Activated CD4-positive, alpha-beta T cell treated with anti-CD3 and anti-CD28 coated beads, Interleukin-2, amount 50 U/mL, for 48 hours (primary cell): ENCODE measurements at regions not wholly inside any gene's neighbourhood (a gene's known extent, or its start where the extent isn't known, plus 50 kb on each side); places are given as distances from the start of the nearest gene placed in this dataset.

Experiments used
- DNase-seq, 2 experiments: peaks; one replicate each; pipeline ENCODE4 v3.0.0-alpha.2; 2020

DNA sequence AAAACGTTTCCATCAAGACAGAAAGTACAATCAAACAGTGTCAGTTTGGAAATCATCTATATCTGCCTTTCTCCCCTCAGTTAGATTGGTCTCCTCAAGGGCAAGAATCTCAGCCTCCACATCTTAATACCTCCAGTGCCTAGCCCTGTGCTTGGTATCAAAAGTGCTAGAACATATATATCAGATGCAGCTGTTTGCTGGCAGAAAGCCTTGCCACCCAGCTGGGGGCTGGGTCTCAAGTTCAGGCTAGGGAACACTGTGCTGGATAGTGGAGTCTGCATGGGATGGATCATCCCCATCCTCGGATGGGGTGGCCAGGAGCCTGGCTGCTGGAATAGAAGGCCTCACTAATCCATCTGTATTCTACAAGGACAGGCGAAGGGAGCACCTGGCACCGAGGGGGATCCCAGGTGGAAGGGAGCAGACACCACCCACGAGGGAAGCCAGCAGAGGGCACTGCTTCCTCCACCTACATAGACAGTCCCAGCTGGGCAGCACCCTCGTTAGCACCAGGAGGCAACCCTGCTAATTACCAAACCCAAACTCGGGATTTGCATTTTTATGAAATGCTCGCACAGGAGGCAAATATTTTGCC, 602.2 kb downstream of the BUD13 start:
- DNase-seq = no peak

DNA sequence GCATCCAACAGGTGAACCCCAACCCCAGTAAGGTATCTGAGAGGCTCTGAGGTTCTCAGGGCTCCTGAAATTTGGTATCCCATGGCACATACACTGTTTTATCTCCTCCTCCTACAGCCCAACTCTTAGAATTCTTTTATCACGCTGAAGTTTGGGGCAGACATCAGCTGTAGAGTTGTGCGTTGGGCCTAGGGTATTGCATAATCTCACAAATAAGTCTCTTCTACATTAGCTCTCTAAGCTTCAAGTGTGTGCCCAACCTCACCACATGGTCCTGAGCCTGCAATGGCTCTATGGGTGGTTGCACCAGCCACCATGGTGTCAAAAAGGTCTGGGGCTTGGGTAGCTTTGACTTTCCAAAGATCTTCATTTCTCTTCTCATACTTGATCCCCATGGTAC, 603.0 kb downstream of the BUD13 start:
- DNase-seq = no peak

DNA sequence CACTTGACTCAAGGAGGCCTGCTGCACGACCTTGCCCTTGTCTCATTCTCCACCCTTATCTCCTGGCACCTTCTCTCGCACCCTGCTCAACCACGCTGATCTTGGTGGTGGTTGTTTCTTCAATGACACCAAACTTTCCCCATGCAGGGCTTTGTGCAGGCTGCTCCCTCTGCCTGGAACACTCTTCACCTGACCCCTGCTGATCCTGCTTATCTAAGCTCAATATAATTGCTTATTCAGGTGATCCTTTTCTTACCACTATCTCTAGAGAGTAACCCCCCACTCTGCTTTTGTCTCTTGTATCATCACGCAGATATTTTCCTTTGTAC, 604.4 kb downstream of the BUD13 start:
- DNase-seq = no peak

DNA sequence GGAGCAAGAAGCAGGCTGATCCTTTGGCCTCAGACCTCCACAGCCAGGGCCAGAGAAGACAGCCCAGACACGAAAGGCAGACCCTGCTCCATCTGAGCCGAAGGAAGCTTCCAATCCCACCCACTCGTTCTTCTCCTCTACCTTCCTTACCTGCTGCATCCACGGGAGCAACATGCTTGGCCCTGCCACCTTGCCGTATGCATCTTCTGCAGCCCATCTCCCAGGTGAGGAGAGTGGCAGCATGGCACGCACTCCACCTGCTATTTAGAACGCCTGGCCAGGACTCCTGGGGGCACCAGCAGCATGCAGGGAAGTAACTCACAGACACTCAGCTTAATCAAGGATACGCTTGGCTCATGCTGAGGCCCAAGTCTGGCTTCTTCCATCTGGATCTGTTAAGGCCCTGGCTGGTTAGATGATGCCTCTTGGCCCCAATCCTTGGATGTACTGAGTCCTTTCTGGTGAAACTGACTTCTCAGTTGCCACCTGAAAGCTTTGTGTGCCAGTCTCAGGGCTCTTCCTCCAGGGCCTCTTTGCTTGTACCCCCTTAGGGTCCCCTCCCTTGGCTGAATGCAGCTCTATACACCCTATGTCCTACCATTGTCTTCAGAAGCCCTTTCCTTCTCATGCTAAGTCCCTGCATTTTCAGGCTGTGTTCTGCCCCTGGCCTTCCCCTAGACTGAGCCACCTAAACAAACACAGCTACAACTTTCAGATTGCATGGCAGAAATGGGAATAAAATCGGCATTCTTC, 604.9 kb downstream of the BUD13 start:
- no peak for DNase-seq

DNA sequence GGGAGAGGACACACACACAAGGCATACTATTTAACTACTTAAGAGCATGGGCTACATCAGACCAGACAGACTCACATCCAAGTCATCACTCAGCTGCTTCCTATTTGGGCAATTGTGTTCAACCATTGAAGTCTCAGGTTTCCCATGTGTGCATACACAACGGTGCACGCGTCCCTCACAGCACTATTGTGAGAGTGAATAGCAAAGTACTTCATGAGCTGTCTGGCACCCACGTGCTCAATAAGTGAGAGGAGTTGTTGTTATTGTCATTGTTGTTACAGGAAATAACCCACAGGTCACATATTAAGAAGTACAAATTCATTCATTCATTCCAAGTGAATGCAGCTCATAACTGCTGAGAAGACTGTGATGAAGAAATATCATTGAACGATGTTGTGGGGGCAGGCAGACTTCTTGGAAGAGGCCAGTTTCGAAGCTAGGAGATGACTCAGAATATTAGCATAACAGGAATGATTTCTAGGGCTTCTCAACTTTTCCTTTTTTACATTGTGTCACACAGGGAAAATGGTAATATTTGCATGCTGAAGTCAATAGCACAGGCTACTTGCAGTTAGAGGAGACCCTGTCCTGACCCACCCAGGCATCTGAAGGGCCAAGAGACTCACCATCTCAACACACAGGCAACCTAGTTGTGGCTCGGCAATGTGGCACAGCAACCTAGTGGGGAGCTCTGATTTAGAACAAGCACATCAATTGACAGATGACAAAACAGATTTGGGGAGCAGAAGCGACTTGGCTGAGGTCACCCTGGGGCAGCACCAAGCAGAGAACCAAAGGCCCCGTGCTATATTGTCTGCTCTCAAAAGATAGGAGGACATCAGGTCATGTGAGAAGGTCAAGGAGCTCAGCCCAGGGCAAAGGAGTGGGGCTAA, 606.0 kb downstream of the BUD13 start:
- no peak for DNase-seq

DNA sequence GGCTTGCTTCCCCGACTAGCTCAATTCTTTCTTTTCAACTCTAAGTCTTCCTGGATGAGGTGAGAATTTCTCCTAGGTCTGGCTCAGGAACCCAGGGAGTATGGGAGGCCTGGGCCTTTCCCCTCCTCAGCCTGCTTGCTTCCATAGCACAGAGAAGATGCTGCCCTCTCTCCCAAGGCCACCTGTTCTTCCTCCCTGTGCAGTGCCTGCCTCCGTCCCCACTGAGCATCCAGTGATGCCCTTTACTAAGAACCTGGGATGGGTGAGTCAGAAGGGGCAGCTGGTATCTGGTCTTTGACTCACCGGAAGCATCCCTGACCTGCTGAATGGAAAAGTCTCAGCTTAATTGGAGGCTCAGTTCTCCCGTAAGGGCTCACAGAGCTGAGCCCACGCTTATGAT, 607.9 kb downstream of the BUD13 start:
- DNase-seq = no peak

DNA sequence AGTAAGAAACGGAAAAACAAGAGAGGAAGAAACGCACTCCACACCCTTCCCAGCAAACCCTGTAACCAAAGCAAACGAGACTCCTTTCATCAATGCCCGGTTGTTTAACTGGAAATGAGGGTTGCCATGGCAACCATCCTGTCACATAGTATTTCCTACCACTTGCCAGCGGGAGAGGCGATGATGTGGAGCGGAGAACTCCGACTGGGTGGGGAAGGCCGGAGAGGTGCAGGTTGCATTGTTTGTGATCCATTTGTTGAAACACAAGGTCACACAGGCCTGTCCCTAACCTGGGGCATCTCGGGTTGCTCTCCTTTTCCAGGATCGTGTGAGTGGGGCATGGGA, 609.9 kb downstream of the BUD13 start:
- no peak for DNase-seq

DNA sequence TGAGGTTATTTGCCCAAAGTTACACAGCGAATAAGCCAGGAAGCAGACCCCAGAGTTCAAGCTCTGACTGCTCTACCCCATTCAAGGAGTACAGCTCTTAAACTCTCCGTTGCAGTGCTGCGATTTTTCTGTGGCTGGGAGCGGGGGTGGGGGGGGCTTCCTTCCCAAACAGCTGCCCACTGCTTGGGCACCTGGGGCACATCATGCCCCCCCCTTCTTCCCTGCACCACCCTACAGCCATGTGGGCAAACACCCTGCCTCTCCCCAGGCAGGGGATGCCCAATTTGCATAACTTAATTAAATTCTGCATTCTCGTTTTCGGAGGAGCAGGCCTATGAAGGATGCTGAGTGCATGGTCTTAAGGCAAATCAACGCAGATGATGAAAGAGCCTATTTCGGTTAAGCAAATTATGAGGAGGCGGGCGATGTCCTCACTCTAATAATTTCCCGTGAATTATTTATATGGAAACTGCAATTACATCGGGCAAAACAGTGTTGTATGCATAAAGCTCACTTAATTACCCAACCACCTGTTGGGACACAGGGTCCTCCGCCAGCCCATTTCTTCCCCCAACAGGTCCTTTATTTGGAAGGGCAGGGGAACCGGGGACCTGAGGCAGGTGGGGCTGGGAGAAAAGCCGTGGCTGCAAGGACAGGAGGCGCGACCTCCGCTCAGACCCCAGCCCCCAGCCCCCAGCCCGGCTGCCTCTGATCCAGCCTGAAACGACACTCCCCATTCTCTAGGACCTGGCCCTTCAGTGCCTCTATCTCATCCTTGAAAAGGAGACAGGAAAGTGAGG, 610.5 kb downstream of the BUD13 start:
- DNase-seq = no peak

DNA sequence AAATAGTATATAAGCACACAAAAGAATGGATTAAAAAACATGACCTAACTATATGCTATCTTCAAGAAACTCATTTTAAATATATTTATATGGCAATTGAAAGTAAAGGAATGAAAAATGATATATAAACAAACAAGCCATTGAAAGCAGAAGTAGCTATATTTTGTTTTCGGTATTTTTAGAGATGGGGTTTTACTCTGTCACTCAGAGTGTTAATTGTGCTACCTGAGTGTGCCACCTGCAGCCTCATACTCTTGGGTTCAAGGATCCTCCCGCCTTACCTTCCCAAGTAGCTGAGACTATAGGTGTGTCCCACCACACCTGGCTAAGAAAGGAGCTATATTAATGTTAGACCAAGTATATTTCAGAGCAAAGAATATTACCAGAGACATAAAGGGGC, 624.1 kb downstream of the BUD13 start:
- no peak for DNase-seq

DNA sequence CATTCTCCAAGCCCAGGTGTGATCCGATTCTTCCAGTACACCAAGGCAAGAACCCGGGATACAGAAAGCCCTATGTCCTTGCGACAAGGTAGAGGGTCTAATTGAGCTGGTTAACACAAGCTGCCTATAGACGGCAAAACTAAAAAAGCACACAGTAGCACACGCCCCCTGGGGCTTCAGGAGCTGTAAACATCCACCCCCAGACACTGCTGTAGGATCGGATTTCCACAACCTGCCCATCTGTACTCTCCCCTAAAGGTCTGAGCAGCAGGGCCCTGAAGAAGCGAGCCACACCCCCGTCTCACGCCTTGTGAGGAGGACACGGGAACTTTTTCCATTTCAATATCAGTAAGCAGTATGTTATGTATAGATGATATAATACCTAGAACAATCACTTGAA, 624.7 kb downstream of the BUD13 start:
- DNase-seq = no peak

DNA sequence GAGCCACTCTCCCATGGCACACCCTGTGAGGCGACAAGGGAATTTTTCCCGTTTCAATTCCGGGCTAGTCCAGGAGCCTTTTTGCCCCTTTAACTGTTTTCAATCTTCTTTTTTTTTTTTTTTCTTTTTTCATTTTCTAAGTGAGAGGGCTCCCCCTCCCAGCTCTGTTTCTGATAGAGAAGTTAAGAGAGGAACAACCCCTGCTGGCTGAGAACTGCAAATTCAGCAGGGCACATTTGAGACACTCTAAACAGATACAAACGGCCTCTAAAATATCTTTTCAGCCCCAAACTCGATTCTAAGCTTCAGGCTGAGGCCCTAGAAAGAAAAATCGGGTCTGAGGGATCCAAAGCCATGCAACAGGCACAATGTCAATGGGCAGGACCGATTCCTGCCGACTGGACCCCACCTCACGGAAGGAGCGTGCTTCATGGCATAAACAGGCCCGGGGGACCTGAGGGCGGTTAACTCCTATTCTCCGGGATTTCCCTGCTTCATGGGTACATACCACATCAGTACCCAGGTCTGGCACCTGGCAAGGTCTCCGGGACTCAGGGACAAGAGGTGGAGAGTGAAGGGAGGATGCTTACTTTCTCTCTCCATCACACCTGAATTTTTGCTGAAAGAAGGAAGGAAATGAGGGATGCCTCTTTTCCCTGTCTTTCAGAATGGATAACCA, 627.5 kb downstream of the BUD13 start:
- no peak for DNase-seq

DNA sequence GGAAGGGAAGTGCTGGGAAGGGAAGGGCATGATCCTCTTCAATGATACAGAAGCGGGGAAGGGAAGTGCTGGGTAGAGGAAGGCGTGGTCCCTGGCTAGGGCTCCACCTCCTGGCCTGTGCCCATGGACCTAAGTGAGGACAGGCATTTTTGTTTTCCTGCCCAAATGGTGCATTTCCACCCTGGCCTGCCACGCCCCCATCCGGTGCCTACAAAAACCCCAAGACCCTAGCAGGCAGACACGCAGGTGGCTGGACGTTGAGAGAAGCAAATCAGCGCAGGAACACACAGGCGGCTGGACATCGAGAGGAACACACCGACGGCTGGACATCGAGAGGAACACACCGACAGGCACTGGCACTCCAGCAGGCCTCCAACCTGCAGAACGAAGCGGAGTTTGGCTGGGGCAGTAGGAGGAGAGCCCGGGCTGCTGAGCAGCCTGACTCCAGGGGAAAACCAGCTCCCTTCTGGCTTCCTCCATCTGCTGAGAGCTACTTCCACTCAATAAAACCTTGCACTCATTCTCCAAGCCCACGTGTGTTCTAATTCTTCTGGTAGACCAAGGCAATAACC, 628.3 kb downstream of the BUD13 start:
- DNase-seq = no peak

DNA sequence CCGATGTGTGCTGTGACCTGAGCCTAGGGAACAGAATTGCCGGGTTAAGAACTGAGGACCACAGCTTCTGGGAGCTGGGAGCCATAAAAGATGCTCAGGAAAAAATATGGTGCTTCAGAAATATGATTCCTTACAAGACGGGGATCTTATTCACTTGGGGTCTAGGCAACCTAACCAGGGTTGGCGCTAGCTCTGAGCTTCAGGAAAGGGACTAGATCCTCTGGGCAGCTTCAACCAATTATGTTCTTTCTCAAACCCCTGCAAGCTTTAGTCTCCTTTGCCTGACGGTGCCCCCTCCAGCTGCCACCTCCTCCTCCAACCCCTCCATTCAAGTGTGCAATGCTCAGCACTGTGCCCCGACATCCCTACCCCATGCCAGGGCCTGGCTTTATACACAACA, 634.1 kb upstream of the CADM1 start:
- no peak for DNase-seq

DNA sequence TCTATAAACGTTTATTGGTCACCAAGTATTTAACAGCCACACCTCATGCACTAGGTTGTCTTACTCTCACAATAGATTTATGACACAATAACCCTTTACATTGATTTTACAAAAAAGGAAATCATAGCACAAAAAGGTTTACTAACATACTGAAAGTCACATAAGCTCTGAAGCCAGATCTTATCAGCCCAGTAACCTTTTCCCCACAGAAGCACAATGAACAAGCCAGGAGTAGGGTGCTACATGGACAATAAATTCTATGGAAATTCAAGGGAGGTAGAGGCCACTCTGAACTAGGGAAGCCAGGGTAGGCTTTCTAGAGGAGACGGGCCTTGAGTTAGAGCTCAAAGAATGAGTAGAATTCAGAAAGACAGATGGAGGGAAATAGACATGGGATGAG, 633.5 kb upstream of the CADM1 start:
- DNase-seq = no peak

DNA sequence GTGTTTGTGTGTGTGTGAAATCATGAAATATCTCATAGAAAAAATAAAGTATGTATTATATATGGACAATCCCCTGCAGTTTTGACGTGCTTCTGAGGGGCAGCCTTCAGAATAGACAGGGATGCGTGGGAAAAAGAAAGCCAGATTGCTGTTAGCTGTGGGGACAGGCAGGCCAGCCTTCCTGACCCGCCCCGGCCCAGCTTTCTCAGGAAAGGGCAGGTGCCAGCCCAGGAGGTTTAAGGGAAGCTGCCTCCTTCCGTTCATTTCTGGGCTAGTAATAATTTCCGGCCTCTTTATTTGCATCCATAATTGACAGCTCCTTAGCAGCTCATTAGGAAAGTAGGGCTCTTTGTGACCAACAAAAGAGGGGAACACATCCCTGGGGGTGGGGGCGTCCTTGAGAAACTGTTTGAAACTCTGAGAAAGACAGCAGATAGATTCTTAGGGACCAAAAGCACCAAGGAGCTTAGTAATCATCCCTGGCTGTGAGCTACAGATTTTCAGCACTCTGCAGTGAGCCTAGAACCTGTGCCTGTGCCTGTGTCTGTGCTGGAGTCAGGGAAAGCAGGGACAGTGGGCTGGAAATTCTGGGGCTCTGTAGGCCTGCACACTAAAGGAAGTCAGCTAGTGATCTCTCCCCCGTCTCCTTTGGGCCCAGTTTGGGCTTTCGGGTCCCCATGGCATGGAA, 632.9 kb upstream of the CADM1 start:
- no peak for DNase-seq

DNA sequence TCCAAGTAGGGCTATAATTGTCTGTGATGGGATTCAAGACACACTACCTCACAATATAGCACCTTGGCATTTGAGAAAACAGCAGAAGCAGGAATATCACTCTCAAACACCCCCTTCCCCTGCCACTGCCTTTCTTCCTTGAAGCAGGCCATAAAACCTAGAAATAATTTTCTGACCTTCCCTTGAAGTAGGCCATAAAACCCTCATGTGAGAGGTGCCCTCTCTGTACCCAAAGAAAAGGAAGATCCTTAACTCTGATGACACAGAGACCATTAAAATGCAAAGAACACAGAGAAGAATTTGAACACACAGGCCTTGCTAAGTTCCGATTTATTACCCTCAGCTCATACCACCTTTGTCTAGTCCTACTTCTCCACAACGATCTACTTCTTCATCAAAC, 631.7 kb upstream of the CADM1 start:
- DNase-seq = no peak

DNA sequence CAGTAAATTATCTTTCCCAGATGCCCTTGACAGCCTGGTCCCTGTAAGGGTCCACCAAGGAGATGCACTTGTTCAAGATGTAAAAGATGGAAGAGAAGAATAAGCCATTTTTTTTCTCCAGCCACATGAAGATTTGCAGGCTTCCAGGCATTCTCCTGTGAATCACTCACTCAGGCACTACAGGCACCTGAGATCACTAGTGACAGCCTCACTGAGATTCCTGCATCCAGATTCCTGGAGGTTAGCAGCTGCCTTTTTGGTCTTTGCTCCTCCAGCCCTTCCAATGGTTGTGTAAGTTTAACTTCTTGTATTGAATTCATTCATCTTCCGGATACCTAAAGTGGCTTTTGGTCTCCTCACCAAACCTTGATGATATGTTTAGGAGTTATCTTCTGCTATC, 630.2 kb upstream of the CADM1 start:
- DNase-seq = no peak

DNA sequence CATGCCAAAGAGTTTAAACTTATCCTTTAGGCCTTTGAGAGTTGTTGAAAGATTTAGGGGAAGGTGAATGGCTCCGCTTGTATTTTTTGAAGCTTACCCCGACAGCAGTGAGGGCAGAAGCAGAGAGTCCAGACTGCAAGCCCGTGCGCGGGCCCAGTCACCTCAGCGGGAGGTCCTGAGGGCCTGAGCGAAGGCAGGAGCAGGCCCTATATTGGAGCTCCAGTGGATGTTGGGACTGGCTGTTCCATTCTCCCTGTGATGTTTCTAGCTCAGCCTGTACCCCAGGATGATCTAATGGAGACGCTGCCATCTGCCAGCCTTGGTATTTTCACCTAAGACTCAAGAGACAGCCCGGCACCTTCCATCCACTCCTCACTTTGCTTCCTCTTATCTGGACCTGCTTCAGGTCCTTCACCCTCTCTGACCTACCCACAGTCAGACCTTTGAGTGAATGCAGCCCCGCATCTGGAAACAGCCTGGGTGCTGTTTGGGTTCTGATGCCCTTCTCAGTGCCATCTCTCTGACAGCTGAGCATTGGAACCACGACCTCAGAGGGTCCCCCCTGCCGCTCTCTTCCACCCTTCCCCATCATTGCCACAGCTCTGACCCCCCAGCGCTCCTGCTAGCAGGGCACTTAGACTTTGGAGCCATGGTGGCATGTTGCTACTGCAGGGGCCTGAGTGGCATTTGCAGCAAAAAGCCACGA, 628.2 kb upstream of the CADM1 start:
- no peak for DNase-seq

DNA sequence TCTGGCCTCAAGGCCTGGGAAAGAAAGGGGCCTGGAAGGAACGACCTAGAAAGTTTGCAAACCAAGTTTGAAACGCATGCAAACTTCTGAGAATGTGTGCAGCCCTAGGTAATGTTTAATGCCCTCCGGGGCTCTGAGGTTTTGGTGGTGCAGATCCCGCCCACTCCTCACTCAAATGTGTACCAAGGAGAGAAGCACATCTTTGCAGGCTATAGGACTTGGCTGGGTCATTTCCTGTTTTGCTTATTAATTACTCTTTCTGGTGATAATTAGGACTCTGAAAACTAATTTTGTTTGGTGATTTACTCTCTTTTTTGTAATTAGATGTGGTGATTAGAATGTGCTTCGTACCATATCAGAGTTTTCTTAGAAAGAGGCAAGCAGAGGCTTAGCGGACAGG, 625.9 kb upstream of the CADM1 start:
- no peak for DNase-seq

DNA sequence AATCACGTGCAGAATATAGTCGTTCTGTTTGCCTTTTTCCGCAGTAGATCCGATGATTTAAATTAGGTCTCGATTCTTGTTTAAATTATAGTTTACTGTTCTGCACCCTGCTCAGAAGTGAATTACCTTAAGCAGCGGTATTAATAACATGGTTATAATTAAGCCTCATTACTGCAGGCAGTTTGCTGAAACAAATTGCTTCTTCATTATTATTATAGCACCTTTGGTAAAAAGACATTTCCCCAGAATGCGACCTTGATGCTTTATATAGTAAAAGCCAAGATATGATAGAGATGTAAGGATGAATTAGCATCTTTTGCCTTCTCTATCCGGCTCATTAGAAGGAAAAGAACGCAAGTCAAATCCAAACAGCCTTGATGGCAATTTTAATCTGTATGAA, 625.2 kb upstream of the CADM1 start:
- DNase-seq = no peak

DNA sequence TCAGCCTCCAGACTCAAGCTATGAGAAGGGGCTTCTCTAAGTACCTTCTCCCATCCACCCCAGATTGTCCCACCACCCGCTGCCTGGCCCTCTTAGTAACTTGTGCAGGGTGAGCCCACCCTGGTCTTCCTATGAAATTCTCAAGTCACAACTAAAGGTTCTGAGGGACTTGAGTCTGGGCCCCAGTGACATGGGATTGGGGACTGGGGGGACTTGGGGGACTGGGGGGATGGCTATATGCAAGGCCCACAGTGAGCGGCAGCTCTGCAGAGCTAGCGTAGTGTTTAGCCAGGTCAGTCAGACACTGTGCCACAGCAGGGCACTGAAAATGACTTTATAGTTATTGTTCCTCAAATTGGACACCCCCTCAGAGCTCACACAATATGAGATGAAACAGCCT, 622.3 kb upstream of the CADM1 start:
- DNase-seq = no peak
